AML-193 (cell line): ENCODE measurements at regions not wholly inside any gene's neighbourhood (a gene's known extent, or its start where the extent isn't known, plus 50 kb on each side); places are given as distances from the start of the nearest gene placed in this dataset.
"Not testable (repeated sequence)": the region's sequence is repeated elsewhere in the genome, so short reads cannot be mapped to it uniquely, and the experiment has no call there.

Experiments used
- DNase-seq, 2 experiments: peaks; one replicate each; lab custom pipeline; 2025; lab: John Stamatoyannopoulos, UW

DNA sequence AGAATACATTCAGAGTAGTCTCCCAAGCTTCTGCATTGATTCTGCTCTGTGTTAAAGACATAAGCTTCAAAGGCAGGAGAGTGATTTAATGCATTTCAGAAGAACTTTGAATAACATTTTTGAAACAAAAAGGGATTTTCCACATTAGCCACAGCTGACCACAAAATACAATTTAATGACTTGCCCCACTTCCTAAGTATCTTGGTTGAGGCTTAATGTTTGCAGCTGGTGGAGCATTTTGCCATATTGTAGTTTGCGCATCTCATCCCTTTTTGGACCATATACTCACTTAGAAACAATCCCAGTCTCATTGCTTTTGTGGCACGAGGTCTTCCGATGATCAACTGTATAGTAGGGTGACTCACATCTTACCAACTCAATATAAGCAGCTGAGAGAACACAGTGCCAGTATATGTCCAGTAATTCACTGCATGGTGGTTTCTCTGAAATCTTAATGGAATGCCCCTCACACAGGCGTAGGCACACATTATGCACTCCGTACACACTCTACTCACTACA is 455.8 kb upstream of the PTGER4 start:
- DNase-seq, result no peak

DNA sequence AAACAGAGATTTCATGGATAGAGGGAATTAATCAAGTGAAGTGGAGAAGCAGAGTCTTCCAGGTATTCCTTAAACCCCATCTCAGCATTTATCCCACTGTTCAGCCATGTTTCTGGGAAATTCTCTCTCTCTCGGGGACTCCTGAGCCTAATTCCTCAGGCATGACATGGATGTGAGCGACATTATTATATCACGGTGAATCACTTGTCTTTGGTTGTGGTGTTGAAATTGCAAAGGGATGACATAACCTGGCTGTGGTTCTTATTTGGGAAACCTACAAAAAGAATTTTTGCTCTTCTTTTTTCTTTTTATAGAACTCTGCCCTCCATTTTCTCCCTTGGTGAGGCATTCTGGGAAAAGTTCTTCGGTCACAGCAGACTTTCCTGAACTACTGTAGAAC is 457.9 kb upstream of the PTGER4 start:
- DNase-seq, result no peak

DNA sequence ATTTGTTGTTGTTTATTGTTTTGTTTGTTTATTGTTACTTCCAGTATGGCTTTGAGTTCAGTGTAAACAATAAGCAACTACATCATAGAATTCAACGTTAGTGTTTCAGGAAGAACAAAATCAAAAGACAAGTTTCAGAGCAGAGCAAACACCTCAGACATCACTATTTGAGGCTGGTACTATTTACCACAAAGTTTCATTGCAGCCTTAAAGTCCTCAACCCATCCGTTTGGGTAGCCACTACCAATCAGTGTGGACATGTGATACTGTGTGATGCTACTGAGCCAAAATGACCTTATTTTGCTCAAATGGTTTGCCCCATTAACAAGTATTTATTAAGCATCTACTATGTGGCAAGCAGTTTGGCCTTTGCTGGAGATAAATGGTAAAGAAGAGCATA is 458.5 kb upstream of the PTGER4 start:
- no peak for DNase-seq

DNA sequence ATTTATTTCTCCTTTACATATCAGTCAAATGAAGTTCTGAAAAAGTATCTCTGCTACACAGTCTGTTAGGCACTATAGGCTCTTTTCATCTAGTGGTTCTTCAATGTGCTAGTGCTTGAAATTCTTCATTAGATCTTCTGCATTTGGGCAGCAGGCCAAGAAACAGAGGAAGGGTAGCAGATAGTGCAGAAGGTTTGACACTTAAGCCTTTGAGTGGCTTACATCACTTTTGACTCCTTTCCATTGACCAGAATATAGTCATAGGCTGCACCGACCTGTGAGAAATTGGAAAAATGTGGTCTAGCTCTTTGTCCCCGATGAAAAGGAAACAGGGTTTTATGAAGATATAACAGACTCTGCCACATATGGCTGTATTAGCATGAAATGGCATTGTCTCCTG is 459.5 kb upstream of the PTGER4 start:
- DNase-seq, result no peak

DNA sequence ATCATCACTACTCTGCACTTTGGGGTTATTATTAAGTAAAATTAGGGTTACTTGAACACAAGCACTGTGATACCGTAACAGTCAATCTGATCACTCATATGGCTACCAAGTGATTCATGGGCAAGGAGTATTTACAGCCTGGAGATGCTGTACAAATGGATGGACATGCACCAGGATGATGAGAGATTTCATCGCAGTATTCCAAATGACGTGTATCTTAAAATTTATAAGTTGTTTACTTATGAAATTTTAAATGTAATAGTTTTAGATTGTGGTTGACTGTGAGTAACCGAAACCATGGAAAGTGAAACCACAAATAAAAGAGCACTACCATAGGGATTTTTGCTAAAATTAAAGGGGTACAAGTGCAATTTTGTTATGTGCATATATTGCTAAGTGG is 462.2 kb upstream of the PTGER4 start:
- no peak for DNase-seq

DNA sequence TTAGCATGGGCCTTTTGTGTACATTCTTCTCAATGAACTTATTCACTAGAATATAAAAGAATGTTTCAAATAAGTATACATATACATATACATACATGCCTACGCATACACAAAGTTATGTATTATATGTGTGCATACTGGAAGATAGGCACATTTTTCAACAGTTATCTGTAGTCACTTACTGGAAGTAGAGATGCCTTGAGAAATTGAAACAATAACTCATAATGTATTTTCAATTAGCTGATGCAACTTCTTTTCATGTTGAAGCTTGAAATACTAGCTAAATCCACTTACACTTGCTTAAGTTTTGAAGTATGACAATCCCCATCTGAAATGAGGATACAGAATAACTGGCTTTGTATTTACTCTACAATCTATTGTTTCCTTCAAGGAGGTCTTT is 469.0 kb upstream of the PTGER4 start:
- no peak for DNase-seq

DNA sequence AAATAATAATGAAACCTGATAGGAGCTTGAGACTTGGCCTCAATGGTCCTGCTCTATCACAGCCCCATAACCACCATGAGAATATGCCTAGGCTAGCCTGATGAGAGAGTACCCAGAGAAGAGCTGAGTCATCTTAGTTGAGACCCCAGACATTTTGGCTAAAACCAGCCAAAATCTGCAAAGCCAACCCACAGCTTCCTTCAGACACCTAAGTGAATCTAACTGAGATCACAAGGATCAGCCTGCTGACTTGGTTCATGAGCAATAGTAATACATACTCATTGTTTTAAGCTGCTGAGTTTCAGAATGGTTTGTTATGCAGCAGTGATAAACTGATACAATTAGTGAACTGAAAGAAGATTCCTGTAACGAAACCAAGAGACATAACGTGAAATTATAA is 473.7 kb upstream of the PTGER4 start:
- no peak for DNase-seq

DNA sequence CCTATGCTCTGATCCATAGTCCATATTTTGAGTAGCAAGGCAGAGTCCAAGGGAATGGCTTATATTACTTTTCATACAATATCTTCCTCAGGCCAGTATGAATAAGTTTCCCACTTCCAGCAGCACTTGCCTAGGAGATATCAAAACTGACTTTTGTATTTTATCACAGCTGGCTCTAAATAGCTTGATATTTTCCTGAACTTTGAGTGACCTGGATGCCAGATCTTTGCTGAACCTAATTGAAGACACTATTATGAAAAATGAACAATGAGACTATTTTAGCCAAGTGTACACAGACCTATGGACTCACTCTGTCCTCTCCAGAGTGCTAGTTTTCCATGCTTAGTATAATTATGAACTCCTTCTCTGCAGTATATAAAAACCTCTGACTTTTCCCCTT is 475.6 kb upstream of the PTGER4 start:
- no peak for DNase-seq

DNA sequence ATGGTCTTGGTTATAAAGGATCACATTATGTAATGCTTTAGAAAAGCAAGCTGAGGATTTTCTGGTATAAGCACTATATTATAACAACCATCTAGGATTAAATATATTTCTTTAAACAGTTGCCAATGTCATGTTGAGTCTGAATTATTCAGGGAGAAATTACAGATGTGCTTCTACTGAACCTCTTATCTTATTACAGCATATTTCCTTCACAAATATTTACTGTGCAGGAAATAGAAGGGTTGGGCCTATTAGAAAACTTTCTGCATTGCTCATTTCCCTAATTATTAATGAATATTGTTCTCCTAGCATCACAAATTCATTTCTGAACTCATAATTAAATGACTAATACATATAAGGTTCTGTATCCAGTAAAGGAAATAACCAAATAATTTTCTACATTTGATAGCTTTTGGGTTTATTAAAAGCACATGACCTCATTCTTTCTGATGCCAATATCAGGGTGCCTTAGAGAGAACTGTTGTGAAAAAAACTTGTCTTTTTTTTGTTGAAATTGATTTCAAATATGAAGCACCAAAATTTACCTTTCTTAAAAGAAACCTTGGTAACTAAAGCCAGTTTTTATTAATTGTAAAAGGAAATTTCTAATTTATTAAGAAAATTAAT is 476.8 kb upstream of the PTGER4 start:
- no peak for DNase-seq

DNA sequence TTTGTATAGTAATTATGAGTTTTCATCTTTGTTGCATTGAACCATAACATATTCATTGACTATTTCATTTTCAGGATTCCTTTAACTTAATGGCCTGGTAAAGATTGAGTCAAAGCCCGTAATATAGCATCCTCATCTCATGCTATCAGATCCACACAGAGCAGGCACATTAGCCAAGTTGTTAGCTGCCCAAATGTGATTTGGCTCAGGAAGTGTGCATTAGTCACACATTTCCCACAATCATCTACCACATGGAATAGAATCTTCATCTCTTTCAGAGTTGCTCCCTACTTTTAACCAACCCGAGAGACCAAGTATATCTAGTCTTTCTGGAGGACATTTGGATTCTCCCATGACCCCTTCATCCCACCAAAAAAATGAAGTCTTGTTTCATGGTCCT is 481.0 kb upstream of the PTGER4 start:
- no peak for DNase-seq

DNA sequence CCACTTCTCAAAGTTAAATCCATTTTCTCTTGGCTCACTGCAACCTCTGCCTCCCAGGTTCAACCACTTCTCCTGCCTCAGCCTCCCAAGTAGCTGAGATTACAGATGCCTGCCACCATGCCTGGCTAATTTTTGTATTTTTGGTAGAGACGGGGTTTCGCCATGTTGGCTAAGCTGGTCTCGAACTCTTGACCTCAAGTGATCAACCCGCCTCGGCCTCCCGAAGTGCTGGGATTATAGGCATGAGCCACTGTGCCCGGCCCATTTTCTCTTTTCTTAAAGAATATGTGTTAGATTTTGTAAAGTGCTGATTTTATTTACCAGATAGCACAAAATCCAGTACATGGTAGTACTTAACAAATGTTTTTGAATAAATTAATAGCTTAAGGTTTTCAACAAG is 484.1 kb upstream of the PTGER4 start:
- DNase-seq, result not testable (repeated sequence)

DNA sequence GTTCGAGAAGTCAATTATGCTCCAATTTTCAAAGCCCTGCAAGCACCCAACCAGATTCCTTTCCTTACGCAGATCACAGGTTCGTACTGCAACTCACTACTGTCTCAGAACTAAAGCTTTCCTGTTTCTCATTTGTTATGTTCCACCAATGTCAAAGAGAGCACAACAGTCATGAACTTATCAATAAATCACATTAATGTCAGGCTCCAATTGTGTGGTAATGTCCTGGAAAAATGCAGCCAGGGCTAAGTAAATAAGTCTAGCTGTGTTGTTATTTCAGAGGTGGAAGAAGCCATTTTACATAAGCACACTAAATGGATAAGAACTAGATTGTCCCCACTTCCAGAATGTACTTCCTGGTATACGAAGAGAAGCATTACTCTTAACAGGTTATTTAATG is 488.6 kb upstream of the PTGER4 start:
- DNase-seq, result no peak

DNA sequence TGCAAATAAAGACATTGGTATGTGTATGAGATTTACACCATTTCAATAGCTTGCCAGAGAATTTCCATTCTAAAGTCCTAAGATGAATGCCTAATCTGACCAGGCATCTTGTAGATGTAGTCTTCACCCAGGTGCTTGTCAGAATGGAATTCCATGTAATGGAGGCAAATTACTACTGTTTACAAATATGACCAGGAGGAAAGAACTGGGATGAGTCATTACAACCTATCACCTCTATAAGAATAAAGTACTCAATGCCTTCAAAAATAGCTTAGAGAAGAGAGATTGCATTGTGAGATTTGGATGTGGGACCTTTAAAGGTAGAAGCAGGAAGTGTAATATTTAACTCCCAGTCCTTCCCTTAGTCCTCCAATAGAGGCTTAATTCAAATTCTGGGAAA is 507.0 kb upstream of the PTGER4 start:
- no peak for DNase-seq

DNA sequence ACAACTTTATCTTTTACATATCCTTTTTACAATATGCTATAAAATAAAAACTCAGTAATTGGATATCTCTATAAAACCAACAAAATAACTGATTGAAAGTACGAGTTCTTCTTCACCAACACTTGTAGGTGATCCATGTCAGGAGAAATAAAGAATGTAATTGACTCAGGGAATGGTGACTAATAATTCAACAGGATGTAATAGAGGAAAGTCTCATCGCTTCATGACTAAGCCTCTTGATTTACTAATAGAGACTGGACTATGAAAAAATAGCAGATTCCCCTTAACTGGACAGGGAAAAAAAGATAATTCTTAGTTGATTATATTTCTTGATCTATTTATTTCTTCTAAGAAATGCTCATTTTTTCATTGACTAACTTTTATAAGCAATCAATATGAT is 507.7 kb upstream of the PTGER4 start:
- DNase-seq, result no peak

DNA sequence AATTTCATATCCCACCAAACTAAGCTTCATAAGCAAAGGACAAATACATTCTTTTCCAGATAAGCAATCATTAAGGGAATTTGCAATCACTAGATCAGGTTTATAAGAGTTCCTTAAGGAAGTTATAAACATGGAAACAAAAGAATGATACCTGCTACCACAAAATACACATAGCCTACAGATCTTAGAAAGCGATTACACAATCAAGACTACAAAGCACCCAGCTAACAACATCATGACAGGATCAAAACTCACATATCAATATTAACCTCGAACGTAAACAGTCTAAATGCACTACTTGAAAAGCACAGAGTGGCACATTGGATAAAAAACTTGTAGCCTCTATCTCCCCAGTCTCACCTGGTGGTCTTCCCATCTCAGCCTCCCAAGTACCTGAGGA is 512.4 kb upstream of the PTGER4 start:
- no peak for DNase-seq

DNA sequence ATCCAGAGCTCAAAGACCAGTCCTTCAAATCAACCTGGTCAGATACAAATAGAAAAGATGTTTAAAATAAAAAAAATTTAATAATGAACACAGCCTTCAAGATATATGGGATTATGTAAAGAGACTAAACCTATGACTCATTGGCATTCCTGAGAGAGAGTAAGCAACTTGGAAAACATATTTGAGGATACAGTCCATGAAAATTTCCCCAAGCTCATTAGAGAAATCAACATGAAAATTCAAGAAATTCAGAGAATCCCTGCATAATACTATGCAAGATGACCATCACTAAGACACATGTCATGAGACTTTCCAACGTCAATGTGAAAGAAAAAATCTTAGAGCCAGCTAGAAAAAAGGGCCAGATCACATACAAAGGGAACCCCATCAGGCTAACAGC is 512.9 kb upstream of the PTGER4 start:
- DNase-seq, result no peak

DNA sequence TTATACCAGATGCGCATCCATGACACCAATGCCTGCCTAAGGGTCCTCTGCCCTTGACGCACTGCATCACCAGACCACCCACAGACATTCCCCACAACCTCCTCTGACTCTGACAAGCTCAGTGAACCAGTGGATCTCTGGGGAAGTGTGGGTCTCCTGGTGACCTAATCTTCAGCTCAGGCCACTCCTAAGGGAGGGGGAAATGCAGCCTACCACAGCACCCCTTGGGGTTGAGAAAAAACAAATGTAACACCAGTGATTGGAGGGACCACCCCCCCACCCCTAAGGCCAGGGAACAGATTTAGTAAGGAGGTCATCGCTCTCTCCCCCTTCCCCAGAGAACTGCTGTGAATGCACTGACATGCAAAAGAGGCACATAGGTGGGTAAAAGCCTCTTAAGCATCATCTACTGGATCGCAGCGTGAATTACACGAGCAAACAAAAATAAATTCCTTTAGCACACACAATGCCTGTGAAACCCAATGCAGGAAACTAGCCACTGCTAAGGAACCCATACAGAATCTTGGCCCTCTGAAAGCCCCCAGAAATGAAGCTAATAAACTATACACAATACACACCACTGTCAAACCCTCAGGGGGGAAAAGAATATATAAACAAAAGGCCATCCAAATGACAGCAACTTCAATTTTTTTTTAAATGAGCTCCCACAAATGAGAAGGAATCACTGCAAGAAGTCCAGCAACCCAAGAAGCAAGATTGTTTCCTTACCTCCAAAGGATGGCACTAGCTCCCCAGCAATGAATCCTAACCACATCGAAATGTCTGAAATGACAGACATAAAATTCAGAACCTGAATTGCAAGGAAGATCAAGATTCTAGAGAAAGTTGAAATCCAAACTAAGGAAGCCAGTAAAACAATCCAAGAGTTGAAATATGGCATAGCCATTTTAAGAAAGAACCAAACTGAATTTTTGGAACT is 513.7 kb upstream of the PTGER4 start:
- no peak for DNase-seq

DNA sequence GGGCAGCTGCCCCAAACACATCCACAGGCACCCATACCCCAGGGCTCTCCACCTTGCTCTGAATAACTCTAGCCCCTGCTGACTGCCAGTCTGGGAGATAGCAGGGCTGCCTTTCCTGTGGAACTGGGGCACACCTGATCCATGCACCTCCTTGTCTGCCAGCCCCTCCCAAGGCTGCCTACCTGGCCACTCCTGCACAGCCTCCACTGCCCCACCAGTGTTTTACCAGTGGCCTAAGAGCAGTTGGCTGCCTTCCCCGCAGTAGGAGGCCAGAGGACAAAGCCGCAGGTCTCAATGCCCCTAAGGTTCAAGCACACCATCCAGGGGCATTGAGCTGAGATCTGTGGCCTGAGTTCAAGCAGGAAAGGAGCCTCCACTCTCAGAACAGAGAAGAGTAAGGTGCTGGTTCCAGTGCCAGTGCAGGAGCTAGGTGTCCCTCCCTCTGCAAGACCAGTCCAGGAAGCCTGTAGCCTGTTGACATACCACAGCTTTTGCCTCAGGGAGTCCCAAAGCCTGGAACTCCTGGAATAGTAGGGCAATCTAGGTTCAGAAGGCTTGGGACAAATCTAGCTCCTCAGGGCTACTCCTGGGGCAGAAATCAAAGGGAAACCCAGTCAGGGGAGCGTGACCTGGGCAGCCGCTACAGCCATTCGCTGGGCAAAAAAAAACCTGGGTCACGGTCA is 514.5 kb upstream of the PTGER4 start:
- no peak for DNase-seq

DNA sequence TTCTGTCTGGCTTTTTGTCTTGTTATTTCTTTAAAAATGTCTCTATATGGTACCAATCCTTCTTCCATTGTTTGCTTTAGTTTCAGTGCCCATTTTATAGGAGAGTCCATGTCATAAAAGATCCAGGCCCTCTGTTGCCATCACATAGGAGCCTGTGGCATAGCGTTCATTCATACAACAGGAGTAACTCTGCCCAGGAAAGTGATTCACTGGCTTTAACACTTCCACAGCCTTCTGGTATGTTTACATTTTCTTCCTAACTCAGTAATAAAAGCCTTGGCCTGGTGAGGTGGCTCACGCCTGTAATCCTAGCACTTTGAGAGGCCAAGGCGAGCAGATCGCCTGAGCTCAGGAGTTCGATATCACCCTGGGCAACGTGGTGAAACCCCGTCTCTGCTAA is 519.3 kb upstream of the PTGER4 start:
- DNase-seq, result no peak

DNA sequence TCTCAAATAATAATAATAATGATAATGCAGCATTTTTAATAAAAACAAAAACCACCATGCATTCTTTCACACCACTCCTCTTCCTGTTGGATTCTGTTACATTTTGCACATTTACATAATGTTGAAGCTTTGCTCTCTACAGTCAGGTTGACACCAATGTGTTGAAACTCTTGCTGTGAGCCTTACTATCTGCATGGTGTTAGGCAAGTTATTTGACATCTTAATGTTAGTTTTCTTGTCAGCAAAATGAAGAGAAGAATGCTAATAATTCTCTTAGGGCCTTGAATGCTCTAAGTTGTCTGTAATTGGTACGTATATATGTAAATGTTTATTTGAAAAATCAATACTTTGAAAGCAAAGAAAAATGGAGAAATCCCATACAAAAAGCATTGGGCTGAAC is 525.5 kb upstream of the PTGER4 start:
- no peak for DNase-seq

DNA sequence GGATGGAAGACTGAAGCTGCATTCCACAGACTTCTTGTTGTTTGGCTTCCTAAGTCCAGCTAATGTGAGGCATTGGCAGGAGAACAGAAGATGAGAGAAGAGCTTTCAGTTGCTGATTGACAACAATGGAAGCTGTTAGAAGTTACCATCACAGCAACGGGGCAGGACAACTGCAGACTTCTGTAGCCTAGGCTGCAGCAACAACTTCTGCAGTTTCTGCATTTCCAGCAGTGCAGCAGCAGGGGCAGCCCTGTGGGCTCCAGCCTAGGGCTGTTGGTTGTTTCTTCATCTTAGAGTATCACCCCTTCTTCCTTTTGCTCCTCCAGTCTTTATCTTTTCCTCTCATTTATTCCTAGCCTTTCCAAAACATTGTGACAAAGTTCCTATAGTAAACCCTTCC is 528.8 kb upstream of the PTGER4 start:
- no peak for DNase-seq

DNA sequence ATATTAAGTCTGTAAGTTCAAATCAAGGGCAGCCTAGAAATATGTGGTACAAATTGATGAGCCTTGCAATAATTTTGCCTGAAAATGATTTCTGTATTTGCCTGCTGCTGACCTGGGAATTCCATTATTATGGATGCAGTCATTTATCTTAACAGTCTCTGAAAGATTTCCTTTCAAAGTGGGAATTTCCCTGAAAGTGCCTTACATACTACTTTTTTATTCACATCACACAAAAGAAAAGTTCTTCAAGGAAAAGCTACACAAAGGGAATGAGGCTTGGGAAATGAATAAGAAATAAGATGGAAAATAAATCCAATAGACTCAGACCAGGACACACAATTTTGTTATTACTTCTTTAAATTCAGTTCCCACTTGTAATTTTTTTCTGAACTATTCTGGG is 537.8 kb upstream of the PTGER4 start:
- no peak for DNase-seq

DNA sequence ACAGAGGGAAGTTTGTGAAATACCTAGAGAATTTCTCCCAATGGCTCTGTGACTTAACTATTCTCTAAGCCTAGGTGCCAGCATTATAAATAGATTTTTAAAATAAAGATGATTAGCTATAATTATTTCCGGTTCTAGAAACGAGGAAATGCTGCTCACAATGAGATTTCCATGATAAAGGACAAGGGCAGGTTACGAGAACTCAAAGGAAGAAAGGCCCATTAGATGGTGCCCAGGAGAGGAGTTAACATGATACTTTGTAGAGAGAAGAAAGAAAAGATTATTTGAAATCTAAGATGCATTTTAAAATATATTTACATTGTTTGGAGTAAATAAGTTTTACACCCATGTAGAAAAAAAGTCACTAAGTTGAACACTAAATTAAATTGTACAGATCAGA is 538.3 kb upstream of the PTGER4 start:
- DNase-seq, result no peak
